Lung (tissue), 11 donors: ENCODE measurements at regions not wholly inside any gene's neighbourhood (a gene's known extent, or its start where the extent isn't known, plus 50 kb on each side); places are given as distances from the start of the nearest gene placed in this dataset.

Source experiments
- ATAC-seq: fragments of 200-7000 bp; cut with Tn5 transposase; one replicate; pipeline ENCODE4 v1.9.1; 2020; ENCODE audit warnings: moderate number of reproducible peaks; ENCODE audit not compliant: insufficient read depth, low FRiP score
- DNase-seq, 3 donors: peaks; one replicate each; pipeline ENCODE4 v3.0.0-alpha.2; 2013 to 2017
- H3K27ac ChIP-seq, 2 donors: one replicate each; pipeline ENCODE4 v1.5.1; 2013; ENCODE audit warnings: mild to moderate bottlenecking in 2 of 2, moderate library complexity in 2 of 2, control low read depth in 1 of 2, inconsistent platforms in 1 of 2, low read depth in 1 of 2, low read length in 1 of 2
- H3K27me3 ChIP-seq, 3 donors: one replicate each; pipeline ENCODE4 v1.5.1; 2013; ENCODE audit warnings: low read length in 2 of 3; ENCODE audit not compliant: control insufficient read depth in 3 of 3, insufficient read depth in 3 of 3
- H3K36me3 ChIP-seq, 4 donors: one replicate each; pipeline ENCODE4 v1.5.1; 2013; ENCODE audit warnings: low read length in 4 of 4, mild to moderate bottlenecking in 1 of 4, moderate library complexity in 1 of 4; ENCODE audit not compliant: control insufficient read depth in 4 of 4, insufficient read depth in 4 of 4
- H3K4me1 ChIP-seq, 5 donors: one replicate each; pipeline ENCODE4 v1.5.1; 2013; ENCODE audit warnings: low read length in 5 of 5, mild to moderate bottlenecking in 2 of 5, moderate library complexity in 1 of 5; ENCODE audit not compliant: control insufficient read depth in 5 of 5, insufficient read depth in 5 of 5
- H3K4me3 ChIP-seq: one replicate; pipeline ENCODE4 v1.5.1; 2013; ENCODE audit warnings: mild to moderate bottlenecking, control low read depth, moderate library complexity
- H3K9ac ChIP-seq, 2 donors: one replicate each; pipeline ENCODE4 v1.5.1; 2013; ENCODE audit warnings: low read length in 2 of 2, control low read depth in 1 of 2; ENCODE audit not compliant: insufficient read depth in 1 of 2
- H3K9me3 ChIP-seq, 4 donors: one replicate each; pipeline ENCODE4 v1.5.1; 2013; ENCODE audit warnings: low read length in 3 of 4, mild to moderate bottlenecking in 1 of 4, moderate library complexity in 1 of 4; ENCODE audit not compliant: control insufficient read depth in 4 of 4, insufficient read depth in 3 of 4
- WGBS, 2 donors: extraction: QIAGEN DNeasy Blood & Tissue Kit; methylation state at CpG; one replicate each; pipeline ENCODE4 v1.1.7; 2013; 5-methylcytosine and 5-hydroxymethylcytosine counted together
- TF ChIP-seq, protein P1 (sequence below): IDR thresholded peaks from 2 replicates; pipeline ENCODE4 v1.5.1; 2012; ENCODE audit warnings: mild to moderate bottlenecking; ENCODE audit errors: control extremely low read depth, extremely low read depth
- donor health status: control.
- donor health status: control.
- donor health status: Bipolar disorder and iron deficiency.
- donor health status: healthy.
- donor health status: DM: yes; HTN: yes; CAD: no.

DNA sequence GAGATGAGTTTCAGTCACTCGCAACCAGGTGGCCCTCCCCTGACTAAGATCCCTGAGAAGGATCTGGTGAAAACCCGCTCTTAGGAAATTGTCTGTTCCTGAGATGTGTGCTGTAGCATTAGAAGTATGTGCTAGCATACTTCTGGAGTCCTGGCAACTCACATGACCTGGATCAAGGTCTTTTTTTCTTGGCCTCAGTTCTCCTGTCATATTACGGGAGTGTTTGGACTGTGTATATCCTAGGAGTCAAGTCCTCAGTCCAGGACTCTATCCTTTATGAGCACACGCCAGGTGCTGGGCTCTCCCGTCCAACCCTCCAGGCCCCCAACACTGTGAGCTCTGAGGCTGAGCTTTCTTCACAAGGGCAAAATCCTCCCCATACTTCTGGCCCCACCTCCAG, 156.4 kb downstream of the UQCRFS1 start:
- Histone ChIP-seq H3K9ac (no peak overlapping the region), H3K27ac (no peak overlapping the region), H3K36me3 (no peaks in the 10 kb centered on the region), H3K9me3 (peaks cover 0 to 10% (median 0%) of the 10 kb centered on the region in 4 donors), H3K27me3 (peaks cover 0 to 3% (median 0%) of the 10 kb centered on the region in 3 donors), H3K4me3 (no peak overlapping the region), H3K4me1 (peaks cover 0 to 2% (median 0%) of the 10 kb centered on the region in 5 donors)
- TF ChIP-seq, protein P1, sequence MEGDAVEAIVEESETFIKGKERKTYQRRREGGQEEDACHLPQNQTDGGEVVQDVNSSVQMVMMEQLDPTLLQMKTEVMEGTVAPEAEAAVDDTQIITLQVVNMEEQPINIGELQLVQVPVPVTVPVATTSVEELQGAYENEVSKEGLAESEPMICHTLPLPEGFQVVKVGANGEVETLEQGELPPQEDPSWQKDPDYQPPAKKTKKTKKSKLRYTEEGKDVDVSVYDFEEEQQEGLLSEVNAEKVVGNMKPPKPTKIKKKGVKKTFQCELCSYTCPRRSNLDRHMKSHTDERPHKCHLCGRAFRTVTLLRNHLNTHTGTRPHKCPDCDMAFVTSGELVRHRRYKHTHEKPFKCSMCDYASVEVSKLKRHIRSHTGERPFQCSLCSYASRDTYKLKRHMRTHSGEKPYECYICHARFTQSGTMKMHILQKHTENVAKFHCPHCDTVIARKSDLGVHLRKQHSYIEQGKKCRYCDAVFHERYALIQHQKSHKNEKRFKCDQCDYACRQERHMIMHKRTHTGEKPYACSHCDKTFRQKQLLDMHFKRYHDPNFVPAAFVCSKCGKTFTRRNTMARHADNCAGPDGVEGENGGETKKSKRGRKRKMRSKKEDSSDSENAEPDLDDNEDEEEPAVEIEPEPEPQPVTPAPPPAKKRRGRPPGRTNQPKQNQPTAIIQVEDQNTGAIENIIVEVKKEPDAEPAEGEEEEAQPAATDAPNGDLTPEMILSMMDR = no peak
- DNase-seq (no peak), ATAC-seq (no peak)
- WGBS, 2 donors = 85 to 86% methylated on average over 5 of the region's 5 CpGs

DNA sequence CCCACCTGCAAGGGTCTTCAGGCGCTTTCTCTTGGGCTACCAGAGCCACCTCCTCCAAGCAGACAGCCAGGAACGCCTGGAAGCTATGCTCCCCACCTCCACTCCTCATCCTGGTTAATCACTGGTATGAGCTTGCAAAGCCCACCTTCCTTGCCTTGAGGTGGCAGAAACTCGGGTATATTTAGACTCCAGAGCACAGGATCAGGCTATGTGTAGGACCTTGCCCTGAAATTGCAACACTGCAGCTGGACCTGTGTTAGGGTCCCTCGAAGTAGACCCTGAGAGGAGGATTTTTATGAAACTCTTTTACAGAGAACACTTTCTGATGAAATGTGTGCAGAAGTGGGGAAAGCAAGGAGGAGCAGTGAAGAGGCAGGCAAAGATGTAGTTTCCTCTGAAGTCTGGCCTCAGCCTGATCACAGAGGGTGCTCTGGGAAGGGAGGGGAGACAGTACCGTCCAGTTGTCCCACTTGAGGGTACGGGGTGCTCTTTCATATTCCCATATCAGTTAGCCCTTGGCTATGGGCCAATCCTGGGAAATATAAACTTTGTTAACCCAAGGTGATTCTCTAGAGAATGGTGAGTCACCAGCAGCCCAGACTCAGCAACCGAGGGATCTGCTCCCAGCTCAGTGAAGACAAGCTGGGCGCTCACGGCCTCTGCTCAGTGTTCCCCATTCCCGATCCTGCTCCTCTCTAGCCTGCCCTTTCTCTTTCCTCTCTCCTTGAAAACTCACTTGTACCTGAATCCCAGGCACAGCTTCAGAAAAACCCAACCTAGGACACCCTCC, 157.9 kb downstream of the UQCRFS1 start:
- Histone ChIP-seq H3K9me3 (peaks cover 0 to 10% (median 0%) of the 10 kb centered on the region in 4 donors), H3K4me3 (no peak overlapping the region), H3K36me3 (no peaks in the 10 kb centered on the region), H3K27ac (no peak overlapping the region), H3K27me3 (peaks cover 0 to 6% (median 3%) of the 10 kb centered on the region in 3 donors), H3K4me1 (peaks cover 0 to 2% (median 0%) of the 10 kb centered on the region in 5 donors), H3K9ac (no peak overlapping the region)
- TF ChIP-seq, protein P1 = no peak
- no peak for DNase-seq
- 68 to 76% methylated on average over 10 of the region's 10 CpGs for WGBS, 2 donors
- ATAC-seq = no peak

GRCh38 chr19:29048873-29049272, 164.1 kb downstream of the UQCRFS1 start:
- TF ChIP-seq, protein P1 = no peak
- 79 to 85% methylated on average over 5 of the region's 5 CpGs for WGBS, 2 donors
- no peak for DNase-seq
- no peak for ATAC-seq
- H3K27me3 ChIP-seq = peaks cover 0 to 6% (median 3%) of the 10 kb centered on the region in 3 donors
- H3K36me3 ChIP-seq = no peaks in the 10 kb centered on the region
- no peaks in the 10 kb centered on the region for H3K4me1 ChIP-seq
- no peak overlapping the region for H3K27ac ChIP-seq
- H3K9me3 ChIP-seq = peaks cover 0 to 9% (median 0%) of the 10 kb centered on the region in 4 donors
- no peak overlapping the region for H3K4me3 ChIP-seq
- H3K9ac ChIP-seq = no peak overlapping the region
